LNCAP (cell line): ENCODE measurements at regions not wholly inside any gene's neighbourhood (a gene's known extent, or its start where the extent isn't known, plus 50 kb on each side); places are given as distances from the start of the nearest gene placed in this dataset.

Experiments
- TF ChIP-seq, protein P1 (sequence below): fragments of 450-650 bp; IDR thresholded peaks from 2 replicates; pipeline ENCODE4 v1.5.1; 2017; ENCODE audit warnings: mild to moderate bottlenecking

- TF ChIP-seq, protein P1, sequence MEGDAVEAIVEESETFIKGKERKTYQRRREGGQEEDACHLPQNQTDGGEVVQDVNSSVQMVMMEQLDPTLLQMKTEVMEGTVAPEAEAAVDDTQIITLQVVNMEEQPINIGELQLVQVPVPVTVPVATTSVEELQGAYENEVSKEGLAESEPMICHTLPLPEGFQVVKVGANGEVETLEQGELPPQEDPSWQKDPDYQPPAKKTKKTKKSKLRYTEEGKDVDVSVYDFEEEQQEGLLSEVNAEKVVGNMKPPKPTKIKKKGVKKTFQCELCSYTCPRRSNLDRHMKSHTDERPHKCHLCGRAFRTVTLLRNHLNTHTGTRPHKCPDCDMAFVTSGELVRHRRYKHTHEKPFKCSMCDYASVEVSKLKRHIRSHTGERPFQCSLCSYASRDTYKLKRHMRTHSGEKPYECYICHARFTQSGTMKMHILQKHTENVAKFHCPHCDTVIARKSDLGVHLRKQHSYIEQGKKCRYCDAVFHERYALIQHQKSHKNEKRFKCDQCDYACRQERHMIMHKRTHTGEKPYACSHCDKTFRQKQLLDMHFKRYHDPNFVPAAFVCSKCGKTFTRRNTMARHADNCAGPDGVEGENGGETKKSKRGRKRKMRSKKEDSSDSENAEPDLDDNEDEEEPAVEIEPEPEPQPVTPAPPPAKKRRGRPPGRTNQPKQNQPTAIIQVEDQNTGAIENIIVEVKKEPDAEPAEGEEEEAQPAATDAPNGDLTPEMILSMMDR = no peak
Observed at GRCh38 chr12:67182551-67182950, 86.6 kb upstream of the CAND1 start.

- TF ChIP-seq, protein P1 = no peak
Observed at GRCh38 chr12:67193704-67194103, 75.5 kb upstream of the CAND1 start.

- TF ChIP-seq, protein P1 = no peak
Observed at GRCh38 chr12:67200386-67200785, 68.8 kb upstream of the CAND1 start.

GRCh38 chr12:67202011-67202677 is 67.0 kb upstream of the CAND1 start:
- TF ChIP-seq, protein P1 = no peak

DNA sequence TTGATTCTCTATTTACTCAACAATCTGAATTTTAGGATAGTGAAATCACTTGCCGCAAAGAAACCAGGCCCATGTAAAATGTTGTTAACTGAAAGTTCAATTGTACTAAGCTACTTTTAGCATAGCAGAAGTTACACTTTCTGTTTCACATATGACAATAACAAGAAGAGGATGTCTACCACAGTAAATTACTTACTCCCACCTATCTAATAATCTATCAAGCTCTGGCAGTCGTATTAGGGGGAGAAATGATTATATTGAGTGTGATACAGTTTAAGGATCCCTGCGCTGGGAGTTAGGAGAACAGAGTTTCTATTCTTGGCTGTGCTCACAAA is 66.5 kb upstream of the CAND1 start:
- TF ChIP-seq, protein P1 = no peak

DNA sequence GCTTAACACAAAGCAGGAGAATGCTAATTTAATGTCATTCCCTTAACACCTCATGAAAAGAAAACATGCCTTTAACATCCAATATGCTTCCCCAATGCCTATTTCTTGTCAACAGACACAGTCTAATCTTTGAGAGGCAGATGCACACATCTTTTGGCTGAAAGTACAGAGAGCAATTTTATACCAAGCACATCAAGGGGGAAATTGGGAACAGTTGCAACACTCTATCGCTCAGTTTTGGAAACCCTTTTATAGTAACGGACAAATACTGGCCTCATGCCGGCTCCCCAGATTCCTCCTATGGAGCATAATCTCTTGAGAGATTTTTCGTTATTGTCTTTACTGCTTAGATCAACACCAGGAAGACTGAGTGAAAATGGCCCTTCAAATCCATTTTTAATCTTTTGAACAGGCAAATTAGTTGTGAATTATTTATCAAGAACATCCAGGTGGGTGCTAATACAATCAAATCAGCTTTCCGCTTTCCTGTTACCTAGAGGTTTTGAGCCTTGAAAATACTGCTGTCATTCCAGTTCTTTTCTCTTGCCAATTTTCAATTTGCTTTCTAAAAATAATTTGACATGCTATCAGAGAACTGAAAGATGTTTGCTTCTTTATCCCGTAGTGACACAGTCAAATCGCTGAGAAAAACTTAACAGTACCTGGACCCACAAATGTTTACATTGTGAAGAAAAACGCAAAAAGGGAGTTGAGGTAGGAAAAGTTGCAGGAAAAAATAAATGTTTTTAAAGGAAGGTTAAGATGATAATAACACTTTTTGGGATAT is 60.7 kb upstream of the CAND1 start:
- TF ChIP-seq, protein P1 = no peak

- TF ChIP-seq, protein P1 = no peak
Observed at GRCh38 chr12:67211029-67211428, 58.1 kb upstream of the CAND1 start.
